GM23338 (cell line): ENCODE measurements at regions not wholly inside any gene's neighbourhood (a gene's known extent, or its start where the extent isn't known, plus 50 kb on each side); places are given as distances from the start of the nearest gene placed in this dataset.
"Not testable (repeated sequence)": the region's sequence is repeated elsewhere in the genome, so short reads cannot be mapped to it uniquely, and the experiment has no call there.

ENCODE experiments used
- ATAC-seq: fragments of 200-7000 bp; cut with Tn5 transposase; 3 replicates; pipeline ENCODE4 v1.9.1; 2020
- DNase-seq: peaks from one replicate; pipeline ENCODE4 v3.0.0-alpha.2; 2015; ENCODE audit warnings: low spot score
- H2AFZ ChIP-seq: fragments of 200-600 bp; sonication (generic); 2 replicates; pipeline ENCODE4 v1.8.0; 2016; ENCODE audit warnings: antibody characterized with exemption, mild to moderate bottlenecking, moderate library complexity
- H3F3A ChIP-seq: fragments of 200-600 bp; sonication (generic); replicated peaks from 2 replicates; pipeline ENCODE4 v1.8.0; 2017; ENCODE audit warnings: antibody characterized with exemption, mixed run types, low read depth
- H3K27ac ChIP-seq: fragments of 200-600 bp; sonication (generic); 2 replicates; pipeline ENCODE4 v1.6.1; 2016; ENCODE audit warnings: low read depth
- H3K27me3 ChIP-seq: fragments of 200-600 bp; sonication (generic); 2 replicates; pipeline ENCODE4 v1.8.0; 2016; ENCODE audit warnings: mild to moderate bottlenecking, mixed run types, moderate library complexity; ENCODE audit not compliant: insufficient read depth
- H3K36me3 ChIP-seq: fragments of 200-600 bp; sonication (generic); 2 replicates; pipeline ENCODE4 v1.8.0; 2016; ENCODE audit warnings: mild to moderate bottlenecking; ENCODE audit not compliant: insufficient read depth
- H3K4me1 ChIP-seq: fragments of 200-600 bp; sonication (generic); 2 replicates; pipeline ENCODE4 v1.8.0; 2016; ENCODE audit warnings: mild to moderate bottlenecking, moderate library complexity; ENCODE audit not compliant: insufficient read depth
- H3K4me2 ChIP-seq: fragments of 200-600 bp; sonication (generic); 2 replicates; pipeline ENCODE4 v1.7.1; 2017; ENCODE audit warnings: mixed run types
- H3K4me3 ChIP-seq: fragments of 200-600 bp; sonication (generic); 2 replicates; pipeline ENCODE4 v1.6.1; 2016; ENCODE audit warnings: mixed run types
- H3K79me2 ChIP-seq: fragments of 200-600 bp; sonication (generic); replicated peaks from 2 replicates; pipeline ENCODE4 v1.8.0; 2017; ENCODE audit warnings: mild to moderate bottlenecking; ENCODE audit not compliant: insufficient read depth
- H3K9me2 ChIP-seq: fragments of 200-600 bp; sonication (generic); 2 replicates; pipeline ENCODE4 v1.8.0; 2017; ENCODE audit not compliant: insufficient read depth
- H4K20me1 ChIP-seq: fragments of 200-600 bp; sonication (generic); replicated peaks from 2 replicates; pipeline ENCODE4 v1.8.0; 2017; ENCODE audit warnings: mild to moderate bottlenecking; ENCODE audit not compliant: insufficient read depth
- H3K27ac Mint-ChIP-seq: 2 replicates; pipeline ENCODE4 v1.8.0; 2020; ENCODE audit warnings: inconsistent platforms, mild to moderate bottlenecking, moderate library complexity, mixed read lengths
- H3K27me3 Mint-ChIP-seq: 3 replicates; pipeline ENCODE4 v1.8.0; 2022; ENCODE audit warnings: low read depth, mild to moderate bottlenecking, moderate library complexity, mixed read lengths, inconsistent platforms; ENCODE audit not compliant: insufficient read depth, poor library complexity
- H3K36me3 Mint-ChIP-seq: 3 replicates; pipeline ENCODE4 v1.8.0; 2021; ENCODE audit warnings: low read depth, mild to moderate bottlenecking, inconsistent platforms, moderate library complexity, mixed read lengths
- H3K4me1 Mint-ChIP-seq: 3 replicates; pipeline ENCODE4 v1.8.0; 2020; ENCODE audit warnings: mild to moderate bottlenecking, inconsistent platforms, mixed read lengths
- H3K4me3 Mint-ChIP-seq: 3 replicates; pipeline ENCODE4 v1.8.0; 2021; ENCODE audit warnings: moderate library complexity, mild to moderate bottlenecking, inconsistent platforms, mixed read lengths
- H3K9me3 Mint-ChIP-seq: 3 replicates; pipeline ENCODE4 v1.8.0; 2020; ENCODE audit warnings: moderate library complexity, mild to moderate bottlenecking, inconsistent platforms, mixed read lengths
- CREB1 ChIP-seq: fragments of 250-450 bp; sonication (Bioruptor Pico); IDR thresholded peaks from 2 replicates; pipeline ENCODE4 v1.5.0; 2020; ENCODE audit warnings: low read depth, mild to moderate bottlenecking, moderate library complexity
- CTCF ChIP-seq, 2 experiments: fragments of 200-600 bp in 1 of 2; sonication (generic) in 1 of 2; conservative IDR thresholded peaks; 2 replicates each; pipeline versions ENCODE4 v1.5.1 to v1.6.1; 2016 to 2017; ENCODE audit warnings: antibody characterized with exemption in 2 of 2, low read depth in 2 of 2, mild to moderate bottlenecking in 2 of 2, moderate library complexity in 1 of 2
- EZH2 ChIP-seq: fragments of 200-600 bp; sonication (generic); IDR thresholded peaks from one replicate; pipeline ENCODE4 v1.8.0; 2017; ENCODE audit warnings: antibody characterized with exemption, mild to moderate bottlenecking, low read depth; ENCODE audit not compliant: unreplicated experiment
- EZH2phosphoT487 ChIP-seq: fragments of 200-600 bp; sonication (generic); IDR thresholded peaks from one replicate; pipeline ENCODE4 v1.8.1; 2018; ENCODE audit warnings: antibody characterized with exemption; ENCODE audit not compliant: unreplicated experiment
- JUNB ChIP-seq: IDR thresholded peaks from one replicate; pipeline ENCODE4 v1.6.1; 2016; ENCODE audit warnings: antibody characterized with exemption; ENCODE audit not compliant: unreplicated experiment
- POLR2AphosphoS5 ChIP-seq: IDR thresholded peaks from 2 replicates; pipeline ENCODE4 v1.6.1; 2016; ENCODE audit warnings: antibody characterized with exemption, low read depth
- REST ChIP-seq: IDR thresholded peaks from one replicate; pipeline ENCODE4 v1.6.1; 2018; ENCODE audit warnings: antibody characterized with exemption; ENCODE audit not compliant: unreplicated experiment
- STAT1 ChIP-seq: IDR thresholded peaks from one replicate; pipeline ENCODE4 v1.6.1; 2016; ENCODE audit warnings: antibody characterized with exemption; ENCODE audit not compliant: unreplicated experiment
- ZNF114 ChIP-seq: fragments of 250-450 bp; sonication (Bioruptor Pico); IDR thresholded peaks from 2 replicates; pipeline ENCODE4 v1.5.0; 2020; ENCODE audit warnings: mild to moderate bottlenecking, moderate library complexity
- TF ChIP-seq, protein P1 (sequence below): IDR thresholded peaks from 2 replicates; pipeline ENCODE4 v1.6.1; 2016; ENCODE audit warnings: antibody characterized with exemption

- TF ChIP-seq JUNB: no peak
- TF ChIP-seq POLR2AphosphoS5: no peak
- no peak for TF ChIP-seq REST
- no peak for TF ChIP-seq CREB1 (CRISPR knock-in tag)
- TF ChIP-seq ZNF114 (CRISPR knock-in tag): no peak
- TF ChIP-seq, protein P1, sequence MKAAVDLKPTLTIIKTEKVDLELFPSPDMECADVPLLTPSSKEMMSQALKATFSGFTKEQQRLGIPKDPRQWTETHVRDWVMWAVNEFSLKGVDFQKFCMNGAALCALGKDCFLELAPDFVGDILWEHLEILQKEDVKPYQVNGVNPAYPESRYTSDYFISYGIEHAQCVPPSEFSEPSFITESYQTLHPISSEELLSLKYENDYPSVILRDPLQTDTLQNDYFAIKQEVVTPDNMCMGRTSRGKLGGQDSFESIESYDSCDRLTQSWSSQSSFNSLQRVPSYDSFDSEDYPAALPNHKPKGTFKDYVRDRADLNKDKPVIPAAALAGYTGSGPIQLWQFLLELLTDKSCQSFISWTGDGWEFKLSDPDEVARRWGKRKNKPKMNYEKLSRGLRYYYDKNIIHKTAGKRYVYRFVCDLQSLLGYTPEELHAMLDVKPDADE: no peak
- no peak for TF ChIP-seq STAT1
- TF ChIP-seq EZH2phosphoT487: no peak
- TF ChIP-seq CTCF (conservative IDR thresholded peaks at IDR 0.05; ENCODE audit: low read depth in 2 of 2): no peak
- TF ChIP-seq EZH2: no peak
Observed at GRCh38 chr2:56590611-56591010, 406.8 kb downstream of the CCDC85A start (continued).

DNA sequence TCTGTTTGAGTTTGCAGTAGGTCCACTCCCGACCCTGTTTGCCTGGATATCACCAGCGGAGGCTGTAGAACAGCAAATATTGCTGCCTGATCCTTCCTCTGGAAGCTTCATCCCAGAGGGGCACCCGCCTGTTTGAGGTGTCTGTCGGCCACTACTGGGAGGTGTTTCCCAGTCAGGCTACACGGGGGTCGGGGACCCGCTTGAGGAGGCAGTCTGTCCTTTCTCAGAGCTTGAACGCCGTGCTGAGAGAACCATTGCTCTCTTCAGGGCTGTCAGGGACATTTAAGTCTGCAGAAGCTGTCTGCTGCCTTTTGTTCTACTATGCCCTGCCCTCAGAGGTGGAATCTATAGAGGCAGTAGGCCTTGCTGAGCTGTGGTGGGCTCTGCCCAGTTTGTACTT is 422.3 kb downstream of the CCDC85A start:
- H3K4me3 ChIP-seq, H3K79me2 ChIP-seq, H3K36me3 Mint-ChIP-seq, H3K4me3 Mint-ChIP-seq, H3K9me2 ChIP-seq, H3K4me2 ChIP-seq, H3K4me1 ChIP-seq, H2AFZ ChIP-seq, H3K4me1 Mint-ChIP-seq, H3K27me3 ChIP-seq, H3K36me3 ChIP-seq, H4K20me1 ChIP-seq, H3F3A ChIP-seq, H3K27ac Mint-ChIP-seq, H3K27ac ChIP-seq, ATAC-seq, DNase-seq, H3K27me3 Mint-ChIP-seq, H3K9me3 Mint-ChIP-seq: not testable (repeated sequence)
